Suprapubic skin (tissue), 4 donors: ENCODE measurements at regions not wholly inside any gene's neighbourhood (a gene's known extent, or its start where the extent isn't known, plus 50 kb on each side); places are given as distances from the start of the nearest gene placed in this dataset.

ENCODE experiments used
- DNase-seq, 2 donors: peaks; one replicate each; pipeline ENCODE4 v3.0.0-alpha.2; 2019; ENCODE audit warnings: low spot score in 2 of 2
- H3K27ac ChIP-seq: fragments of 200-600 bp; sonication (generic); one replicate; pipeline ENCODE4 v1.5.1; 2019
- H3K27me3 ChIP-seq: fragments of 200-600 bp; sonication (generic); one replicate; pipeline ENCODE4 v1.5.1; 2019
- H3K36me3 ChIP-seq: fragments of 200-600 bp; sonication (generic); one replicate; pipeline ENCODE4 v1.5.1; 2019
- H3K4me1 ChIP-seq: fragments of 200-600 bp; sonication (generic); one replicate; pipeline ENCODE4 v1.5.1; 2019
- H3K4me3 ChIP-seq: fragments of 200-600 bp; sonication (generic); one replicate; pipeline ENCODE4 v1.5.1; 2019; ENCODE audit warnings: mild to moderate bottlenecking
- H3K9me3 ChIP-seq: fragments of 200-600 bp; sonication (generic); one replicate; pipeline ENCODE4 v1.5.1; 2019
- EP300 ChIP-seq: sonication (generic); formaldehyde crosslinking; IDR thresholded peaks from one replicate; pipeline ENCODE4 v1.6.1; 2017; ENCODE audit warnings: antibody characterized with exemption
- POLR2A ChIP-seq, 2 donors: fragments of 450-650 bp; IDR thresholded peaks; one replicate each; pipeline ENCODE4 v1.6.1; 2017; ENCODE audit warnings: antibody characterized with exemption in 2 of 2, mild to moderate bottlenecking in 2 of 2, moderate library complexity in 2 of 2
- POLR2AphosphoS5 ChIP-seq, 3 donors: sonication (generic); formaldehyde crosslinking; IDR thresholded peaks; one replicate each; pipeline ENCODE4 v1.6.1; 2017; ENCODE audit warnings: antibody characterized with exemption in 3 of 3
- WGBS: methylation state at CpG from one replicate; pipeline ENCODE4 v1.1.5; 2018; 5-methylcytosine and 5-hydroxymethylcytosine counted together
- TF ChIP-seq, protein P1 (sequence below), 2 donors: fragments of 200-600 bp in 1 of 2; fragments of 450-650 bp in 1 of 2; sonication (generic) in 1 of 2; IDR thresholded peaks; one replicate each; pipeline ENCODE4 v1.5.1; 2016 to 2019; ENCODE audit warnings: antibody characterized with exemption in 2 of 2, mild to moderate bottlenecking in 1 of 2, moderate library complexity in 1 of 2

DNA sequence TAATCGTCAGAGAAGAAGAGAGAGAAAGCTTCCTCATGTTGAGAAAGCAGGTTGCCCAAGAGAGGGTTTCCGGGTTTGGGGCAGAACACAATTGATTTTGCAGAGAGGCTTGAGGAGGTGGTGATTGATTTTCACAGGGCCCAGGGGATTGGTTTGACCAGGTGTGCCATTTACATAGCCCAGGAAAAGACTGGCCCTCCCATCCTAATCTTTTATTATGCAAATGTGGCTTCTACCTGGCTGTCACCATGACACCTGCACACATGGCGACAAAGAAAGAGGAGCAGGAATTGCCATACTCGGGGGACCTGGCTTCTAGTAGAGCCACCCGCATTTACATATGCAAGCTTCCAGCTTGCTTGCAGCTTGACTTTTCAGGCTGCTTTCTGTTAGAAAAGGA lies 405.3 kb downstream of the PPP4R3C start:
- Histone ChIP-seq H3K36me3 (no peaks in the 10 kb centered on the region), H3K27me3 (no peaks in the 10 kb centered on the region), H3K4me3 (no peak overlapping the region), H3K9me3 (no peaks in the 10 kb centered on the region), H3K27ac (no peak overlapping the region), H3K4me1 (no peaks in the 10 kb centered on the region)
- WGBS, result 71% methylated on average over 5 of the region's 5 CpGs
- DNase-seq, result no peak
- TF ChIP-seq EP300 (no peak), POLR2AphosphoS5 (IDR thresholded peaks at IDR 0.05) (no peak), POLR2A (IDR thresholded peaks at IDR 0.05) (no peak)
- TF ChIP-seq, protein P1, sequence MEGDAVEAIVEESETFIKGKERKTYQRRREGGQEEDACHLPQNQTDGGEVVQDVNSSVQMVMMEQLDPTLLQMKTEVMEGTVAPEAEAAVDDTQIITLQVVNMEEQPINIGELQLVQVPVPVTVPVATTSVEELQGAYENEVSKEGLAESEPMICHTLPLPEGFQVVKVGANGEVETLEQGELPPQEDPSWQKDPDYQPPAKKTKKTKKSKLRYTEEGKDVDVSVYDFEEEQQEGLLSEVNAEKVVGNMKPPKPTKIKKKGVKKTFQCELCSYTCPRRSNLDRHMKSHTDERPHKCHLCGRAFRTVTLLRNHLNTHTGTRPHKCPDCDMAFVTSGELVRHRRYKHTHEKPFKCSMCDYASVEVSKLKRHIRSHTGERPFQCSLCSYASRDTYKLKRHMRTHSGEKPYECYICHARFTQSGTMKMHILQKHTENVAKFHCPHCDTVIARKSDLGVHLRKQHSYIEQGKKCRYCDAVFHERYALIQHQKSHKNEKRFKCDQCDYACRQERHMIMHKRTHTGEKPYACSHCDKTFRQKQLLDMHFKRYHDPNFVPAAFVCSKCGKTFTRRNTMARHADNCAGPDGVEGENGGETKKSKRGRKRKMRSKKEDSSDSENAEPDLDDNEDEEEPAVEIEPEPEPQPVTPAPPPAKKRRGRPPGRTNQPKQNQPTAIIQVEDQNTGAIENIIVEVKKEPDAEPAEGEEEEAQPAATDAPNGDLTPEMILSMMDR (IDR thresholded peaks at IDR 0.05), result no peak

DNA sequence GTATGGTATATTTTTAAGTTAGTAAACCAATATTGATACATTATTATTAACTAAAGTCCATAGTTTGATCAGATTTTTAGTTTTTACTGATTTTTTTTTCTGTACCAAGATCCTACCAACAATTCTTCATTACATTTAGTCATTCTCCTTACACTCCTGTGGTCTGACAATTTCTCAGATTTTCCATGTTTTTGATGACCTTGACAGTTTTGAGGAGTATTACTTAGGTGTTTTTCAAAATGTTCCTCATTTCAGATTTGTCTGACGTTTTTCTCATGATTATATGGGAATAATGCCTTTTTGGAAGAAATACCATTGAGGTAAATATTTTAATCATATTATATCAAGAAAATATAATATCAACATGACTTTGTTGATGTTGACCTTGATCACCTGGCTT lies 423.8 kb downstream of the PPP4R3C start:
- no peaks in the 10 kb centered on the region for H3K4me1 ChIP-seq
- no peaks in the 10 kb centered on the region for H3K27me3 ChIP-seq
- no peak overlapping the region for H3K4me3 ChIP-seq
- TF ChIP-seq EP300 (no peak), POLR2A (IDR thresholded peaks at IDR 0.05) (no peak)
- WGBS, result 27% methylated on average over 1 of the region's 1 CpG
- no peaks in the 10 kb centered on the region for H3K9me3 ChIP-seq
- H3K27ac ChIP-seq, result no peak overlapping the region
- no peaks in the 10 kb centered on the region for H3K36me3 ChIP-seq
- no peak for DNase-seq

DNA sequence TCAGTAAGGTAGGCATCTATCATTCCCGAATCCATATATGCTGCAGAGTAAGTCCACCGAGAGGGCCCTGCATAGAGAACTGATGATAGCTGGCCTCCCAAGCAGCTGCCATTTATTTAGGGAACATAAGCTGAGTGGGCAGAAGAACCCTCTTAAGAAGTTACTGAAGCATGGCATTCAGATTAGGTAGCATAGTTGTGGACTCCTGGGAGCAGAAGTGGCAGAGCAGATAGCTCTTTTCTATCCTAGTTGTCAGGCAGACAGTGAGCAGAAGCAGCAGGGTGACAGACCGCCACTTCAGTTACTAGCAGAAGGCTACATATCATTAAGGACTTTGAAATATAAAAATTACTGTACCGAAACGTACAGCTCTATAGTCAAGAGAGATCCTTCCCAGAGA lies 454.7 kb downstream of the PPP4R3C start:
- 74% methylated on average over 5 of the region's 5 CpGs for WGBS

DNA sequence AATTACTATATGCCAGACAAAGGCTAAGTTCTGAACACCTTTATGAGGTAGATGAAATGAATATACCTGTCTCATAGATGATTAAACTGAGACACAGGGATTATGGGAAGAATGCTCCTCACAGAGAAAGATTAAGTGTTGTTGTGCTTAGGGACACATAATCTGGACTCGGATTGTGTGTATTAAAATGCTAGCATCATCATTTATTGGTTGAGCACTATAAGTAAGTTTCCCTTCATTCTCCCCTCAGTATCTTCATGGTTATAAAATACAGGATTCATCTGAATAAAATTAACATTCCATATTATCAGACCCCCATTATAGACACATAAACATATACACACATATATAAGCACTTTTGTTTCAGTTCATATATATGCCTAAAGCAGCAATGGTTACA lies 463.5 kb downstream of the PPP4R3C start:
- no peaks in the 10 kb centered on the region for H3K4me1 ChIP-seq
- TF ChIP-seq EP300 (no peak), POLR2AphosphoS5 (IDR thresholded peaks at IDR 0.05) (no peak), POLR2A (IDR thresholded peaks at IDR 0.05) (no peak)
- TF ChIP-seq, protein P1 (IDR thresholded peaks at IDR 0.05), result no peak
- DNase-seq, result no peak
- WGBS, result 78% methylated on average over 1 of the region's 1 CpG
- no peaks in the 10 kb centered on the region for H3K27me3 ChIP-seq
- H3K9me3 ChIP-seq, result no peaks in the 10 kb centered on the region
- H3K27ac ChIP-seq, result no peak overlapping the region
- no peaks in the 10 kb centered on the region for H3K36me3 ChIP-seq
- no peak overlapping the region for H3K4me3 ChIP-seq

More for the DNA sequence above, 454.7 kb downstream of the PPP4R3C start:
- no peaks in the 10 kb centered on the region for H3K9me3 ChIP-seq
- DNase-seq, result no peak
- H3K27me3 ChIP-seq, result no peaks in the 10 kb centered on the region
- TF ChIP-seq, protein P1 (IDR thresholded peaks at IDR 0.05), result no peak
- no peak for TF ChIP-seq POLR2A (IDR thresholded peaks at IDR 0.05)
- no peak for TF ChIP-seq EP300
- TF ChIP-seq POLR2AphosphoS5 (IDR thresholded peaks at IDR 0.05), result no peak
- H3K36me3 ChIP-seq, result no peaks in the 10 kb centered on the region
- no peaks in the 10 kb centered on the region for H3K4me1 ChIP-seq
- H3K27ac ChIP-seq, result no peak overlapping the region
- no peak overlapping the region for H3K4me3 ChIP-seq

DNA sequence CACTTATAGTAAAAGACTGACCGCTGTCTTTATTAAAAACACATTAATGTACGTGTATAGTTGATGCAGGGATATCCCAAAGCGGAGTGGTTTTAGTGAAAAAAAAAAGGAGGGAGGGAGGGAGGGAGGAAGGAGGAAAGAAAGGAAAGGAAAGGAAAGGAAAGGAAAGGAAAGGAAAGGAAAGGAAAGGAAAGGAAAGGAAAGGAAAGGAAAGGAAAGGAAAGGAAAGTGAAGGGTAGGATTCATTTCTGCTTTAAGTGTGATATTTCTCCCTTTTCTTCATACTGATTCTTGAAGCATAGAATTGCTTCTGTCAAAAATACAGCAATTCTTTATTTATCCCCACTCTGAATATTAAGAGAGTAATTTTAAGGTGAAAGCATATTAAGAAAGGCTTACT lies 504.9 kb downstream of the PPP4R3C start:
- H3K36me3 ChIP-seq, result no peaks in the 10 kb centered on the region
- H3K27ac ChIP-seq, result no peak overlapping the region
- no peak overlapping the region for H3K4me3 ChIP-seq
- no peak for DNase-seq
- WGBS, result 56% methylated on average over 3 of the region's 3 CpGs
- no peaks in the 10 kb centered on the region for H3K9me3 ChIP-seq
- no peaks in the 10 kb centered on the region for H3K27me3 ChIP-seq
- no peaks in the 10 kb centered on the region for H3K4me1 ChIP-seq
- TF ChIP-seq, protein P1 (IDR thresholded peaks at IDR 0.05), result no peak
- TF ChIP-seq POLR2A (IDR thresholded peaks at IDR 0.05) (no peak), EP300 (no peak), POLR2AphosphoS5 (IDR thresholded peaks at IDR 0.05) (no peak)

DNA sequence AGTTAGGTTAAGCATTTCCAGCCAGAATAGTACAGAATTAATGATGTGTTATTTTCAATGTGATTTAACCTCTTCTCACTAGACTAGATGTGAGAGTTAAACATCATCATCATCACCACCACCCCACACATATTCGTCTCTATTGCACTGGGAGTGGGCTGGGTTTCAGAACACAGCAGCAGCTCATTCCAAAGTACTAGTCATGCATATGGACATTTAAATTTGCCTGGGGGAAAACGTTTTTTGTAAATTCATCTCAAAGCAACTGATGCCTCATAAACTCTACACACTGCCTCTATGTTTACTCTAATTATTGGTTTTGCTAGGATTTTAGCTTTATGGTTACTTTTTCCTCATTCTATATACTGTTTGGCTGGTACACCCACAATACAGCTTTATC lies 509.1 kb downstream of the PPP4R3C start:
- TF ChIP-seq, protein P1 (IDR thresholded peaks at IDR 0.05), result no peak
- no peaks in the 10 kb centered on the region for H3K36me3 ChIP-seq
- WGBS, result 30% methylated on average over 2 of the region's 2 CpGs
- H3K4me3 ChIP-seq, result no peak overlapping the region
- H3K27ac ChIP-seq, result no peak overlapping the region
- H3K4me1 ChIP-seq, result no peaks in the 10 kb centered on the region
- no peaks in the 10 kb centered on the region for H3K27me3 ChIP-seq
- no peaks in the 10 kb centered on the region for H3K9me3 ChIP-seq
- DNase-seq, result no peak
